ENCODE measurements at regions not wholly inside any gene's neighbourhood (a gene's known extent, or its start where the extent isn't known, plus 50 kb on each side); places are given as distances from the start of the nearest gene placed in this dataset.

GRCh38 chr3:194792368-194792767 is 106.7 kb downstream of the FAM43A start:
- TF ChIP-seq, protein P1, sequence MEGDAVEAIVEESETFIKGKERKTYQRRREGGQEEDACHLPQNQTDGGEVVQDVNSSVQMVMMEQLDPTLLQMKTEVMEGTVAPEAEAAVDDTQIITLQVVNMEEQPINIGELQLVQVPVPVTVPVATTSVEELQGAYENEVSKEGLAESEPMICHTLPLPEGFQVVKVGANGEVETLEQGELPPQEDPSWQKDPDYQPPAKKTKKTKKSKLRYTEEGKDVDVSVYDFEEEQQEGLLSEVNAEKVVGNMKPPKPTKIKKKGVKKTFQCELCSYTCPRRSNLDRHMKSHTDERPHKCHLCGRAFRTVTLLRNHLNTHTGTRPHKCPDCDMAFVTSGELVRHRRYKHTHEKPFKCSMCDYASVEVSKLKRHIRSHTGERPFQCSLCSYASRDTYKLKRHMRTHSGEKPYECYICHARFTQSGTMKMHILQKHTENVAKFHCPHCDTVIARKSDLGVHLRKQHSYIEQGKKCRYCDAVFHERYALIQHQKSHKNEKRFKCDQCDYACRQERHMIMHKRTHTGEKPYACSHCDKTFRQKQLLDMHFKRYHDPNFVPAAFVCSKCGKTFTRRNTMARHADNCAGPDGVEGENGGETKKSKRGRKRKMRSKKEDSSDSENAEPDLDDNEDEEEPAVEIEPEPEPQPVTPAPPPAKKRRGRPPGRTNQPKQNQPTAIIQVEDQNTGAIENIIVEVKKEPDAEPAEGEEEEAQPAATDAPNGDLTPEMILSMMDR (IDR thresholded peaks at IDR 0.05; ENCODE audit: extremely low read depth, missing control alignments), result no peak
- no peak for DNase-seq (ENCODE audit: low spot score)

DNA sequence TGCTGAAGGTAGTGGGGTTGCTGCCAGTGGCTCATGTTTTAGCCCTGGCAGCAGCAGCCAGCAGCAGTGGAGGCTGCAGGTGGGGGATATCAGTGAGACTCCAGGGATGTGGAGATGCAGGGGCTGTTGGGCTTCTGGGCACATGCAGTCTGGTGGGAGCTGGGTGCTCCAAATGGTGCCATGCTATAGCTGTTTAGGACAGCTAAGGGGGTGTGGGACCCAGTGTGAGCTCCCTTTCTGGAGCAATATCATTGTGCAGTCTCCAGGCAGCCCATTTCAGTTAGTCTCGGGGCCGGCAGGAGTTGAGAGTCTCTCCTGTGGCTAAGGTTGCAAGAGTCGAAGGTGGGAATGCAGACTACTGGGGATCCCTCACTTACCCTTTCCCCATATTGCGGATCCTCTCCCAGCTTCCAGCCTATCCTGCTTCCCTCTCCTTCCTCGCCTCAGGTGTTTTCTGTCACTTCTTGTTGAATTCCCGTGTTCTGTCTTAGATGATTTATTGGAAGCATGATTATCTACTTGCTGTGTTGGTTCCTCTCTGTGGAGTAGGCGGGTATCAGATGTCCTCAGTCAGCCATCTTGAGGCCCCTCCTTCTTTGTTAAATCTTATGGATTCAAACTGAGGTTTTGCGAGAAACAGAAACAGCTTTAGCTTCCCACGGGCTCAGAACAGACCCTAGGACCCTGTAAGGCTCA is 112.0 kb downstream of the FAM43A start:
- no peak for DNase-seq (ENCODE audit: low spot score)
- TF ChIP-seq, protein P1 (IDR thresholded peaks at IDR 0.05; ENCODE audit: extremely low read depth, missing control alignments), result no peak

GRCh38 chr3:194798486-194798885 is 112.8 kb downstream of the FAM43A start:
- TF ChIP-seq, protein P1 (IDR thresholded peaks at IDR 0.05; ENCODE audit: extremely low read depth, missing control alignments), result no peak
- DNase-seq (ENCODE audit: low spot score), result no peak

- DNase-seq (ENCODE audit: low spot score), result no peak
- TF ChIP-seq, protein P1 (IDR thresholded peaks at IDR 0.05; ENCODE audit: extremely low read depth, missing control alignments), result no peak
Observed at GRCh38 chr3:194800002-194800401, 114.3 kb downstream of the FAM43A start.

- TF ChIP-seq, protein P1 (IDR thresholded peaks at IDR 0.05; ENCODE audit: extremely low read depth, missing control alignments), result no peak
- DNase-seq (ENCODE audit: low spot score), result no peak
Observed at GRCh38 chr3:194801461-194802432, 116.1 kb downstream of the FAM43A start.

GRCh38 chr3:194804796-194805195 is 119.1 kb downstream of the FAM43A start:
- no peak for DNase-seq (ENCODE audit: low spot score)
- TF ChIP-seq, protein P1 (IDR thresholded peaks at IDR 0.05; ENCODE audit: extremely low read depth, missing control alignments), result no peak

- DNase-seq (ENCODE audit: low spot score), result no peak
- TF ChIP-seq, protein P1 (IDR thresholded peaks at IDR 0.05; ENCODE audit: extremely low read depth, missing control alignments), result no peak
Observed at GRCh38 chr3:194805546-194805945, 119.9 kb downstream of the FAM43A start.

Data from GM20000 (cell line).